ENCODE measurements at regions not wholly inside any gene's neighbourhood (a gene's known extent, or its start where the extent isn't known, plus 50 kb on each side); places are given as distances from the start of the nearest gene placed in this dataset.
"Not testable (repeated sequence)": the region's sequence is repeated elsewhere in the genome, so short reads cannot be mapped to it uniquely, and the experiment has no call there.

DNA sequence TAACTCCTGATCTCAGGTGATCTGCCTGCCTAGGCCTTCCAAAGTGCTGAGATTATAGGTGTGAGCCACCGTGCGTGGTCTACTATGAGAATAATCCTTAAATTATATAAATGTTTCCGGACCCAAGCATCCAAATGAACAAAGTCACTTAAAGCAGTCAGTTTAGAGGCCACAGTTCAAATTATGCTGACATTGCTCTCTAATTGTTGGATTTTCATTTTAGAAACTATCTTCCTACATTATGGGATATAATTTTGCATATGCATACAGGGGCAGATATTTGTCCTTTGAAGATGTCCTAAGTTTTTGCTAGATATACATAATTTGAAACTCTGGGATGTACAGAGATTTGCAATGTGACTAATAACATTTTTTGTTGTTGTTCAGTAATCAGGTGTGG is 390.1 kb downstream of the RND3 start:
- DNase-seq, result no peak

DNA sequence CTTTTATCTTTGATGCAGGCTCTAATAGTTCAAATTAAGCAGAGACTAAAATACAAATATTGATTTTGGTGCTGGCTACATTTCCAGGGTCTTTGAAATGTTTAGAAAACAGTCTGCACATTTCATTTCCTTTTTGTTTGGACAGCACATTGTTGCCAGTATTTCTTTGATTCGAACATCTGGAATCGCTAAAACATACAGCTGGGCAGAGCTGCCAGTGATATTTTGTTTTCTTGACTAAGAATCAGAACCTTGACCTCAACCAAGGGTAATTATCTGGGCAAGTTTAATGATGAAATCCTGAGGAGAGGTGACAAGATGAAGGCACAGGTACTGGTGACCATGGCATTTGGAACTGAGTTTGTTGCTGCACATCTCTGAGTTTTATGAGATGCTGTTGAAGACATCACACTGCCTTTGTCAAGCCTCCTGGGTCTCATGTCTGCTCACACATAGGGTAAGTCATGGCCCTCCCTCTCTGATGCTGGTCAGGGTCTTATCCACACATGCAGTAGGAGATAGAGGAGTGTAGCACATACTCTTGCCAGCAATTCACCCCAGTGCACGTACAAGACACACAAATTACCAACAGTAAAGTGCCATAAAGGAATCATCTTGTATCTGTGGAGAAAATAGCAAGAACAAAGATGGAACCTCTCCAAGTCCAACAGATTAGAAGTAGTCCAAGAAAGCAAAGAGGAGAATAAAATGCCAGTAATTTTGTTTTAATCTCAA is 391.9 kb downstream of the RND3 start:
- DNase-seq, result no peak

DNA sequence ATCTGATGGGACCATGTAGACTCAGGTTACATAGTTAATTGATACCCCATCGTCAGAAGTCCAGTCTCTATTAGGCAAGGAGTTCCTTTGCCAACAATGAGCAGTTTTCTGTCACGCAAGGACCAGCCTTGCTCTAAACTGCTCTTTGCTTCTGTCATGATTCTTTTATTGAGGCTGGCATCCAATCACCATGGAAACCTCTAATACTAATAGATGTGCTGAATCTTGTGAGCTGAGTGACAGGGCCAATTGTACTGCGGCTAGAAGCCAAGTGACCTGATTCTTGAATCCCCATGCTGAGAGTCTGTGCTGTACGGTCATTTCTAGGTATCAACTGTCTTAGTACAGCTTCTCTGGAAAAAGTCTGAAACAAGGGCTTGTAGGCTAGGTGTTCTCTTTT is 395.6 kb downstream of the RND3 start:
- DNase-seq, result no peak

DNA sequence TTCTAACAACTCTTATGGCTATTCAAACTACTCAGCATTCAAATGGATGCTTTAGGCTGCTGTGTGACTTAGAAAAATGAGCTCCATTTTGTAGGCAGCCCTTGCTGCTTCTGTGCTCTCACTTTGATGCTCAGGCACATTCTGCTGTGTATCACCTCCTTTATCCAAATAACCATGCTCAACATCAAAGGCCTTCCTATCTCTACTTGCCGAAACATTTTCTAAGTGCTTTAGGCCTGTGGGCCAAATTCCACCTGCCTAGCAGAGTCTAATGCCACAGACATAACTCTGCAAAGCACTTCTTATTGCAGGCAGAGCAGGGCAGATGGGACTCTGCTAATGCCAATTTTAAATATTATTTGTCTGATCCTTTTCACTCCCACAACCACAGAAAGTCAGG is 397.4 kb downstream of the RND3 start:
- no peak for DNase-seq

DNA sequence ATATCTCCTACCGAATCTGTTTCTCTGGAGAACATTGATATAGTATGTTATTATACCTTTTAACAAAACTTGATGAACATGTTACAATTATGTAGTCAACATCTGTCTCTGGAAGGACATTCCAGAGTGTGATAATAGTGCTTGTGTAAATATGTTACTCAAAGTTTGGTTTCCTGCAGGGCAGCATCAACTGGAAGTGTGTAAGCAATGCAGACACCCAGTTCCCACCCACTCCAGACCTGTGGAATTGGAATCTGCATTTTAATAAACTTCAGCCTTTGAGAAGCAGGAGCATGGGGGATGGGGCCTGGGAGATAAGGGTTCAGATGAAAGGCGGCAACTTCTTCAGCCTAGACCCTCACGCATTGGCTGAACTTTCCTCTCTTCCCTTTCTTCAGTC is 398.9 kb downstream of the RND3 start:
- DNase-seq, result no peak

DNA sequence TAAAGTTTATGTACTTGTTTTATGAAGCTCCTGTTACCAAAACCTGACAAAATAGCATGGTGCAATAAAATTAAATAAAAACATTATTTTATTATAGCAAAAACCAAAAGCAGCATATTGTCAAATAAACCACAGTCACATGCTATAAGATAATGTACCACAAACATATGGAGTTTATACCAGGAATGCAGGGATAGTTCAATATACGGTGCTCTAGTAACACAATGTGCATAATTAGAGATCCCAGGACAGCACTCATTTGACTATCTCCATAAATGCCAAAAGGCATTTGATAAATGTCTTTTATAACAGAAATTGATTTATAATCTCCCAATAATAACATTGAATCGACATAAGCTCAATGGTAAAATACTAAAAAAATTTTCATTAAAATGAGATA is 402.0 kb downstream of the RND3 start:
- DNase-seq, result no peak

DNA sequence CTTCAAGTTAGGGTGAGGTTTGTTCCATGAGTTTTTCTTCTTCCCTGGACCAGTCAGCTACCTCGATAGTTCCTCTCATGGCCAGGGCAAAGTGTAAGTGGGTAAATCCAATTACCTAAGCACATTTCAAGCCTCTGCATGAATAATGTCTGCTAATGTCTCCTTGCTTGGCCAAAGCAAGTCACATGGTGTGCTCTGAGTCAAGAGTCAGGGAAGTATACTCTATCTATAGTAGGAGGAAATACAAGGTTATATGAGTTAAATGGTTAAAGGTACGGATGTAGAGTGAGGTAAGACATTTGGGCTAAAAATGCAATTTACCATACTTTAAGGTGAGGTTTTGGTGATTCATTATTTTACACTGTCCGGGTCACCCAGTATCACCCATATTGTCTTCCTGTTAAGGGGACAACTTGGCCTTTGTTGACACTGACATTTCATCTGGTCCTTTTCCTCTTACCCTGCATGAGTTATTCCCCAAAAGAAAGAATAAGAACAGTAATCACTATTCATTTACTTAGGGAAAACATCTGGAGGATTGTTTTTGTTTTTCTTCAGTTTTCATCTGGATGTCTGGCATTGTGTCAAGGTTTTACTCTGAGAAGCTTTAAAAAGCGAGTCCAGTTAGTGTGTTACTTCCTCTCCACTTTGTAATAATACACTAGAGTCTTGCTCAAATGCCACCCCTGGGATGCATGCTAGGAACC is 405.5 kb downstream of the RND3 start:
- DNase-seq, result no peak

DNA sequence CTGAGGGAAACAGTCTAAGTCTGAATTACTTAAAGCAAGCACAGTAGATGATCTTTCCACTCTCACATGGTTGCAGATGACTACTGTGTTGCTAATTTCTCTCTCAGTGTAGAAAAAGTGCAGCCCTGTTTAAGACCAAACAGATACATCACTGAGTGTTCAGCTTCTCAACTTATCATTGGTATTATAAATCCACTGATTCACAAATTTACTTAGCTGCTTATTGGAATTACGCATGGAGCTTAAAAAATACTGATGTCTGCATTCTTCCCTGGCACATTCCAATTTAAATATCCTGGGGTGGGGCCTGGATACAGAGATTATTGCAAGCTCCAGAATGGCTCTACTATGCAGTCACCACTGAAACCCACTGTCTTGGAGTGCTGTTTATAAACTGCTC is 411.2 kb downstream of the RND3 start:
- no peak for DNase-seq

DNA sequence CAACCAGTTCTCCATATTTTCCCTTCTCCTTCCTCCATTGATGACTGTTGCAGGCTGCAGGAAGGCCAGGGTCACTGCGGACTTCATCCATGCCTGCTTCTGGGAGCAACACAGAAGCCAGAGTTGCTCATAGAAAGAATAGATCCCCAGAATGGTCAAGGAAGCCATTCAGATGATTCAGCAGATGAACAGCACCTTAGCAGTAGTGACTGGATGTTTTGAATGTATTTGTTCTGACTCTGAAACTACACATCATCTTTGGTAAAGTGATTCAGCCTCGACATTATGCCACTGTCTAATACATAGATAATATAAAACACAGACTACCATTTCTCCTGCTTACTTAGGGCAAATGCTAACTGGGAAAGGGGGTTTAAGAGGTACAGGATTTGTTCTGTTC is 411.6 kb downstream of the RND3 start:
- DNase-seq, result no peak

DNA sequence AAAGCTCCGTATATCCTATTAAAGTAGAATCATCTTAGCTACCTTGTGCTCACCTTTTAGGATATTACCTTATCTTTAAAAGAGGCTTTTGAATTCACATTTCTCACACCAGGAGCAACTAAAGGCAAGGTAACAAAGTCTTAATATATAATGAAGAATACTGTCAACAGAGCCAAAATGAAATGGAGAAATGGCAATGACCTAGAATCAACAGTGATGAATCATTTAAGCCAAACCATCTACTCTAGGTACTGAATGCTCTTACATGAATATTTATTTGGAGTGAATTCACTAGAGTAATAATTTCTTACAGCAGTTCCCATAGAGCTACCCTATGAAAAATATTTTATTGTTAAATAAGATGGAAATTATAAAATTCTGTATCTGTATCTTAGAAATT is 421.0 kb downstream of the RND3 start:
- DNase-seq, result no peak

DNA sequence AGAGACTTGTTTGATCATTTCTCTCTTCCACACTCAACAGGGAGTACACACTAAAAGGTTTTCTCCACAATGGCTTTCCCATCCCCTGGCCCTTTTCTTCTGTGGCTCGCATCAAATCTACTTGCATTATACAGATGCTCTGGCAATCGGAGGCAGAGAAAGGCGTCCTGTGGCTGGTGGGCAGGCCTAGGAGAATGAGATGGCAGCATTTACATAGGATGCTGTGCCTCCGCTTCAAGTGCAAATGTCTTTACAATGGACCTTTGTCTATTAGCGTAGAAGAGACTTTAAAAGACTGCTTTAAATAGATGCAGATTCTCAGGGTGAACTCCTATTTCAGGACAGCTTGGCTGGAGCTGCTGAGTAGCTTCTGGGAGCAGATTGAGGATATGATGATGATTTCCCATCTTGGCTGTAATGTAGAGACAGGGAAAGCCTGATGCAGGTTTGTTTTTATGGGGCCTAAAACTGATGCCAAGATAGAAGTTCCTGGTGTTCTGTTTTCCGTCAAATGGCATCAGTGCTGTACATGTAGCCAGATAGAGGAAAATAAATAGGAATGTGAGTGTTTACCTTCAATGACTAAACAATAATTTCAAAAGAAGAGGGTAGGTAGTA is 423.4 kb downstream of the RND3 start:
- no peak for DNase-seq

DNA sequence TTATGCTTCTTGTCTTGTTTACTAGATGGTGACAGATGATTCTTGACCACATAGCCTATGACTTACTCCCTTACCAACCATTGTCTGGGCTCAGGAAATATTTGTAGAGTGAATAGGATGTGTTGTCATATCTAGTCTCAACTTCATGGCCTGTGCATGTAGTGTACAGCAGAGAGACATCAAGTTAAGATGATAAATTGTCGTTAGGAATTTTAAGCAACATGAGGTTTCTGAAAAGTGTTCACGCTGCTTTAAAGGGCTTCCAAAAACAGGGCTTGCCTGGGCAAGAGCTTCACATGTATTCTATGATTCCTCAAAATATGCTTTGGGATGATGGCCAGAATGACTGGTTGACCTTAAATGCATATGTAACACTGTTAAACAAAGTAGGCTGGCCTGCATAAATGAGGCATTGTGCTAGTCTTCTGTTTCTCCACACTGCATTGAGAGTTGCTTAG is 424.0 kb downstream of the RND3 start:
- no peak for DNase-seq

DNA sequence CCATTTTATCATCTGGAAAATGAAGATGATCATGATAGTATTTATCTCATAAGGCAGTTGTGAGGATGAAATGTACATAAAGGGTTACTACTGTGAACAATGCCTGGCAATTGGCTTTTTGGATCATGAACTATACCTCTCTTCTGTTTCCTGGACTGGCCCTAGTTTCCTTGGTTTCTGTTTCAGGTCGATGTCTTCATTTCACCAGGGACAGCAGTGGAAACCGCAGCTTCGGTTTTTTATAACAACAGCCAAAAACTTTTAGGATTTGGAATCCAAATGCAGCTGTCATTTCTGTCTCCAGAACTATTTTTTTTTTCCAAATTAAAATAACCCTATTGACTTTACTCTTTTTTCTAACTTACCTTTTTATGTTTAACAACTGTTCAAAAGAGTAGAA is 425.1 kb downstream of the RND3 start:
- DNase-seq, result no peak

DNA sequence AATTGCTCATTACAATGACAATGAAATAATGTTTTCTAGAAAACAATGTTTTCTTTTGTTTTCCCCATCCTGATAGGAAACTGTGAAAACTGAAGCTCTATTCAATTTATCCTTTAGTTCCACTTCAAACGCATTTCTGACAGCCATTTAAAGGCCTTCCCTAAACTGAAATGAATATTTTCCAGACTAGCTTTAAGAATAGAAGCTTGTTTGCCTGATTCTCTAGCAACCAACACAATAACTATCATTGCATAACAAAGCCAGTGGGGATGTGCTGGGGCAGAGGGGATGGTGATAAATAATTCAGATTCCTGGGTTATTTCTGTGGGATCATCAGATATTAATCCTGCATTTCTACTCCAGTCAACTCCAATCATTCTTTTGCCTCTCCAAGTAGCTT is 427.1 kb downstream of the RND3 start:
- no peak for DNase-seq

DNA sequence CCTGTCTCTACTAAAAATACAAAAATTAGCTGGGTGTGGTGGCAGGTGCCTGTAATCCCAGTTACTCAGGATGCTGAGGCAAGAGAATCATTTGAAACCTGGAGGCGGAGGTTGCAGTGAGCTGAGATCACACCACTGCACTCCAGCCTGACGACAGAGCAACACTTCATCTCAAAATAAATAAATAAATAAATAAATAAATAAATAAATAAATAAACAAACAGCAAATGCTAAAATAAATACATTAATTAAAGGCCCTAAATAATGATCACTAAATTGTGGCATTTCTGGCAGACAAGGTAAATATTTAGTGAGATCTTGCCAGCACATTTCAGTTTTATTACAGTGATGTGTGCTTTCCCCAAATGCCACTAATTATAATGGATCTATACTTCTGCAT is 427.8 kb downstream of the RND3 start:
- DNase-seq, result not testable (repeated sequence)

DNA sequence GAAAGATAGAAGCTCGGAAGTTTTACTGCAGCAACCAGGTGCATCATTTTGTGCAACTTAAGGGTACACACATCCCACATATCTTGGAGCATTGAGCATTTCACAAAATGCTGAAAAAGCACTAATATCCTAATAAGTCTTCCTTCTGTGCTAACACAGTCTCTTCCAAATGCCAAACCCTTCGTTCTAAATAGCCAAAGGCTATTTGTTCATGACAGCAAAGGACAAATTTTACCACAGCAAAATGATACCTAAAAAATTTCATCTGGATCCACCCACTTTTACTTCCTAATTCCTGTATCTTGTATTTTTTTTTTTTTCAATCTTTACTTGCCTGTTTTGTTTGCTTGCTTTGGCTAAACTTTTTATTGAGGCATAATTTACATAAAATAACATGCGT is 435.0 kb downstream of the RND3 start:
- no peak for DNase-seq

DNA sequence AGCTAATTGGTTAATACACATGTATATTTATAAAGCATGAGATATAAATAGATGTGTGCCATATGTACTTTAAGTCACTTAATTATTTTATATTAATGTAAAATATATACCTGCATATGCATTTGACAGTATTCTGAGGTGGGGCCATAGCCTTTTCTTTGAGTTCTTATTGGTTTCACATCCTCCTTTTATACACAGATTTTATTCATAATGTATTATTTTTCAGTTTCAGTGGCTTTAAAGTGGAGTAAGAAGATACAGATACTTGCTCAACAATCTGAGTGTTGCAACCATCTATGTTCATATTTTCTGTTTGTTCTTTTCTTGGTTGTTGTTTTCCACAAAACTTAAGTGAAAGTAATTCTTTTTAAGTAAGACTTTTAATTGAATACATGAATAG is 436.5 kb downstream of the RND3 start:
- DNase-seq, result no peak

DNA sequence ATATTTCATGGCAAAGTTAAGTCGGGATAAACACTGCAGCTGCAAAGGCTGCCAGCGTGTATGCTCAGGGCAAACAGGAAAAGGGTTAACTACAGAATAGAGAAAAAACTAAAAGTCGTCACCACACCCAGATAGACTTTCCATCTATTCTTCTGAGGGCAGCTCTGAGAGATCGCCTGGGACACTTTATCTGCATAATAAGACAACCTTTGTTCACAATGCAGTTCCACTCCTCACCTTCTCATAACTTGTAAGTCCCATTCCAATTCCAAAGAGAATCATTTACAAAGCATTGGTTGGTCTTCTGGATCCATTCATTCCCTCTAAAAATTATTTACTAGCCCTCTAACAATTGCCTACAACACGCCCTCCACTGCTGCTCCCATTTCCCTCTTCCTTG is 437.4 kb downstream of the RND3 start:
- no peak for DNase-seq

DNA sequence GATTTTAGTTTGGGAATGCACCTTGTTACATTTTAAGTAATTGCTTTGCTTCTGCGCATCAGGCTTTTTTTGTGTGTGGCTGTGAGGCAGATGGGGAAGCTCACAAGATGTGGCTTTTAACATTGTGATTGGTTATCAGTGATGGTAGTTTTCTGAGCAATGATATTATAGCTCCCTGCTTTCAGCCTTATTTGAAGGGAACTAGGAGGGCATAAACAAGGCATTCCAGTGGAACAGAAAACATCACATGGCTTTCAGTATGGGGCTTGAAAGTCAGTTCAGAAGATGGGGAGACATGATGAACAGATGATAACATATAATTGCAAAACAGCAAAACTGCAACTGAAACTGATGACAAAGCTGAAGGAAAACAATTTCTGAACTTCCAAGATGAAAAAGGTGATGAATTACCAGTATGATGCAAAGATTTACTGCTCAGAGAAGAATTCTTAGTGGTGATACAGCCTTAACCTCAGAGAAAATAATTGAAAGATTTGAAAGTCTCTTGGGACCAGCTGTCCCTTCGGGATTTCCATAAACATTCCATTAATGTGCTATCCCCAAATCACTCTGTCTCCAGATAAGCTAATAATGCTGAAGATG is 439.7 kb downstream of the RND3 start:
- no peak for DNase-seq

DNA sequence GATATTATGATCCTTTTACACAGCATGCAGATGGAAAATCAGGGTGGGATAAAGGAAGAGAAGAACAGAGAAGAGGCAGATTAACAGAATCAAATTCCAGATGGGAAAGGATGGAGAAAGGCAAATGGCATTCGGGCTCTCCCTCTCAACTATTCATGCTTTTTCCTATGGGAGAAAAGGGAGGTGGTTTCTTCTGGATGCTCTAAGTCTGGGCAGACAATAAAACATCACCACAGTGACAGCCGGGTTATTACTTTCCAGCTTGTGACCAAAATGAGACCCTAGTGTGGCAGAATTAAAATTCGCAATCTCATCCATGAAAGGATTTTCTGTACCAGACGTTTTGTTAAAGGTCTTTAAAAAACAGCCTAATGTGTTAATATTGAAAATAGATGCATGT is 440.7 kb downstream of the RND3 start:
- no peak for DNase-seq

DNA sequence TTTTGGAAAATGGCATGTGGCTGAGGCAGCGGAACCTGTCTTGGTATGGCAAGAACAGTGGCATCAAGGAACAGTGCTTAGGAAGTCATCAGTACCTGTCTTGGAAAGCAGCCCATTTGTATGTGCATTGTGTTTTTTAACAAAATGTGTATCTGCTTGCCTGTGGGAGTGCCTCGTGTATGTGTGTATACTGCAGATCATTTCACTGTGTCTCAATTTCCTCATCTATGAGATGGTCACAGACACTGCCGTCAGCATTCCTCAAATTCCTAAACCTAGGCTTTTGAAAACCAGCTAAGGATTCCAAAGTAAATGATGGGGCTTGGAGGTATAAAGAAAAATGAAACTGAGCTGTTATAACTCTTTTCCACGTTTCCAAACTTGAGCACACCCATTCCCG is 441.3 kb downstream of the RND3 start:
- no peak for DNase-seq

DNA sequence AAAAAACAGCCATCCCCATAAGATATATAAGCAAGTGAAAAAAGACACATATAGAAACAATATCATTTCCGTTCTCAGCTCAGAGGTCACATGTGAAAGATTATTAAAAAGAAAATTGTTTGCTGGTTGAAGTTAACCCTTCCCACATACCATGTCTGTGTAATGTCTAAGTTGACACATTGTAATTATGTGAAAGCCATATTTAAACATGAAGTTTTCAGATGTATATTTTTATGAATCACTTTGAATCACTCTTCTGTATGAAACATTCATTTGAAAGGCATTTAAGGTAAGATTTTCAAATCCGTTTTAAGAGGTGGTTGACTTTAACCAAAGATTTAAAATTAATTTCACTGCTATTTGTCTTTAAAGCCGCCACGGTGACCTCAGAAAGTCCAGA is 441.9 kb downstream of the RND3 start:
- no peak for DNase-seq

DNA sequence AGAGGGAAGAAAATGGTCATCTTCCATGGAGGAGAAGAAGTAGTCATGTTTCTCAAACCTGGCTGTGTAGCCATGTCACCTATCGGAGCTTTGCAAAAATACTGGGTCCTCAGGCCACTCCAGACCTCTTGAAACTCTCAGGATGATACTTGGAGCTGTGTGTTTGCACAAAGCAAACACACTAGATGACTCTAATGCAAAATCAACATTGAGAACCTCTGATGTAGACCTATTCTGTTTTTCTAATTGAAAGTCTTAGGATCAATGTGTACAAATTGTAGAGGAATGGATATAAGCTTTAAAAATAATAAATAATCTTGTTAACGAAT is 444.3 kb downstream of the RND3 start:
- DNase-seq, result no peak

DNA sequence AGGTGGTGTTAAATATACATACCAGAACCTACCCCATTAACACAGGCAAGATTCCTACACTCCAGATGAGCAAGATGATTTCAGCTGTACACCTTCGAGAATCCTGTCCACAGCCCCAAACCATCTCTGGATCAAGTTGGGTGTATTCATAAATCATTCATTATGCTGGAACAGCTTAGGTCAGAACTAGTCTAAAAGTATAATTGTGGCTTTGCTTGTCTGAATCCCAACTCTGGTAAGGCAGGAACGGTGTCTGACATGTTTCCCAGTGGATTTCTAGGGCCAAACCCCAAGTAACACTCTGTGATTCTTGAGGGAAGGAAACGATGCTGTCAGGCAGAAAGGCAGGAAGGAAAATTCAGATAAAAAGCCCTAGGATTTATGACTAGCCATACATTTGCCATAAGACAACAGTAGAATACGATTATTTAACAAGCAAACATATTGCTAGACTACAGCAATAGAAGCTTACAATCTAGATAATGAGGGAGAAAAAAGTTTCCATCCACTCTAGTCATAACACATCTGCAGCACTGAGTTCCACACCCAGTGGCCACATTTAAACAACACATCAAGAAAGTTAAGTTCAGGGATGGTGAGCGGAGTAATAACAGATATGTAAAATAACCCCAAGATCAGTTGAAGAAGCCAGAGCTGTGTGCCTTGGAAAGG is 444.8 kb downstream of the RND3 start:
- DNase-seq, result no peak

Measured in NCI-H2081 (cell line).